Endothelial cell (in vitro differentiated cells): ENCODE measurements at regions not wholly inside any gene's neighbourhood (a gene's known extent, or its start where the extent isn't known, plus 50 kb on each side); places are given as distances from the start of the nearest gene placed in this dataset.

Source experiments
- DNase-seq: peaks from one replicate; pipeline ENCODE4 v3.0.0; 2021; ENCODE audit warnings: low spot score
- H3K27ac Mint-ChIP-seq: one replicate; pipeline ENCODE4 v1.8.0; 2021; ENCODE audit warnings: mixed read lengths, inconsistent platforms; ENCODE audit not compliant: unreplicated experiment
- H3K27me3 Mint-ChIP-seq: one replicate; pipeline ENCODE4 v1.8.0; 2021; ENCODE audit warnings: mild to moderate bottlenecking, moderate library complexity, mixed read lengths, inconsistent platforms; ENCODE audit not compliant: unreplicated experiment
- H3K36me3 Mint-ChIP-seq: one replicate; pipeline ENCODE4 v1.8.0; 2021; ENCODE audit warnings: mild to moderate bottlenecking, low read depth, mixed read lengths, inconsistent platforms; ENCODE audit not compliant: unreplicated experiment
- H3K4me1 Mint-ChIP-seq: one replicate; pipeline ENCODE4 v1.8.0; 2021; ENCODE audit warnings: mild to moderate bottlenecking, mixed read lengths, inconsistent platforms; ENCODE audit not compliant: unreplicated experiment
- H3K4me3 Mint-ChIP-seq: one replicate; pipeline ENCODE4 v1.8.0; 2021; ENCODE audit warnings: mild to moderate bottlenecking, mixed read lengths, inconsistent platforms; ENCODE audit not compliant: unreplicated experiment
- H3K9me3 Mint-ChIP-seq: one replicate; pipeline ENCODE4 v1.8.0; 2021; ENCODE audit warnings: mixed read lengths, inconsistent platforms; ENCODE audit not compliant: unreplicated experiment
- CTCF ChIP-seq: fragments of 200-600 bp; sonication (generic); IDR thresholded peaks from one replicate; pipeline ENCODE4 v1.5.0; 2021; ENCODE audit warnings: antibody characterized with exemption; ENCODE audit not compliant: unreplicated experiment

- H3K4me3 Mint-ChIP-seq = no peak overlapping the region
Observed at GRCh38 chr2:157058161-157058560, 199.3 kb upstream of the GALNT5 start.

GRCh38 chr2:157059036-157059435 lies 198.5 kb upstream of the GALNT5 start:
- Mint-ChIP-seq H3K4me3 (no peak overlapping the region), H3K27me3 (no peaks in the 10 kb centered on the region), H3K27ac (no peak overlapping the region), H3K9me3 (no peaks in the 10 kb centered on the region), H3K36me3 (no peaks in the 10 kb centered on the region), H3K4me1 (no peaks in the 10 kb centered on the region)
- DNase-seq = no peak
- TF ChIP-seq CTCF = no peak

More at GRCh38 chr2:157058161-157058560, 199.3 kb upstream of the GALNT5 start:
- no peaks in the 10 kb centered on the region for H3K27me3 Mint-ChIP-seq
- no peaks in the 10 kb centered on the region for H3K9me3 Mint-ChIP-seq
- H3K36me3 Mint-ChIP-seq = no peaks in the 10 kb centered on the region
- H3K4me1 Mint-ChIP-seq = no peaks in the 10 kb centered on the region
- no peak for DNase-seq
- no peak overlapping the region for H3K27ac Mint-ChIP-seq
- no peak for TF ChIP-seq CTCF

GRCh38 chr2:157061799-157062198 lies 195.7 kb upstream of the GALNT5 start:
- Mint-ChIP-seq H3K27me3 (no peaks in the 10 kb centered on the region), H3K36me3 (no peaks in the 10 kb centered on the region), H3K9me3 (no peaks in the 10 kb centered on the region), H3K4me1 (no peaks in the 10 kb centered on the region), H3K4me3 (no peak overlapping the region), H3K27ac (no peak overlapping the region)
- DNase-seq = no peak
- TF ChIP-seq CTCF = no peak

- no peaks in the 10 kb centered on the region for H3K36me3 Mint-ChIP-seq
- no peaks in the 10 kb centered on the region for H3K9me3 Mint-ChIP-seq
- no peaks in the 10 kb centered on the region for H3K27me3 Mint-ChIP-seq
- H3K27ac Mint-ChIP-seq = no peak overlapping the region
- no peaks in the 10 kb centered on the region for H3K4me1 Mint-ChIP-seq
- no peak for DNase-seq
- TF ChIP-seq CTCF = no peak
- no peak overlapping the region for H3K4me3 Mint-ChIP-seq
Observed at GRCh38 chr2:157067562-157067961, 189.9 kb upstream of the GALNT5 start.

- H3K4me3 Mint-ChIP-seq = no peak overlapping the region
- no peaks in the 10 kb centered on the region for H3K4me1 Mint-ChIP-seq
- no peaks in the 10 kb centered on the region for H3K27me3 Mint-ChIP-seq
- H3K9me3 Mint-ChIP-seq = no peaks in the 10 kb centered on the region
- no peak for DNase-seq
- H3K36me3 Mint-ChIP-seq = no peaks in the 10 kb centered on the region
- no peak for TF ChIP-seq CTCF
- H3K27ac Mint-ChIP-seq = no peak overlapping the region
Observed at GRCh38 chr2:157068237-157068636, 189.3 kb upstream of the GALNT5 start.
